ENCODE measurements at regions not wholly inside any gene's neighbourhood (a gene's known extent, or its start where the extent isn't known, plus 50 kb on each side); places are given as distances from the start of the nearest gene placed in this dataset.

DNA sequence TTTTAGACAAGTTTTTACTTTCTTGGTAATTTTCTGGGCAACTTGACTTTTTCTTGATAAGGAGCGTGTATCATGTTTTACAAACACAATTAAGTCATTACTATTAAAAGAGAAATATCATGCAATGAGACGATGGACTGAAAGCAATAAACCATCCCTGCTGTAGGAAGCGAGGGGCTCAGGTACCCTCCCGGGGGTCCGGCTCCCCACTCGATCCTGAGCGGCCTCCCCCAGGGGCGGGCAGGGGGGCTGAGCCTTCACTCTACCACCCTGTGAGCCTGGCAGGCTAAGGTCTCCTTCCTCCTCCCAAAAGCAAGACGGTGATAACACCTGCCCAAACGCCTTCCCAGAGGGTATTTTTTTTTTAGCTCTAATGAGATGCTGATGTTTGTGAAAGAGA is 51.8 kb upstream of the ADGRA1 start:
- Histone ChIP-seq H3K9me3 (no peaks in the 10 kb centered on the region), H3K27ac (no peak overlapping the region), H3K4me1 (no peaks in the 10 kb centered on the region), H3K27me3 (no peaks in the 10 kb centered on the region), H3K36me3 (no peaks in the 10 kb centered on the region), H3K4me3 (replicated peaks in 1 of 3) (no peak overlapping the region)
- DNase-seq, result no peak
- TF ChIP-seq, protein P1, sequence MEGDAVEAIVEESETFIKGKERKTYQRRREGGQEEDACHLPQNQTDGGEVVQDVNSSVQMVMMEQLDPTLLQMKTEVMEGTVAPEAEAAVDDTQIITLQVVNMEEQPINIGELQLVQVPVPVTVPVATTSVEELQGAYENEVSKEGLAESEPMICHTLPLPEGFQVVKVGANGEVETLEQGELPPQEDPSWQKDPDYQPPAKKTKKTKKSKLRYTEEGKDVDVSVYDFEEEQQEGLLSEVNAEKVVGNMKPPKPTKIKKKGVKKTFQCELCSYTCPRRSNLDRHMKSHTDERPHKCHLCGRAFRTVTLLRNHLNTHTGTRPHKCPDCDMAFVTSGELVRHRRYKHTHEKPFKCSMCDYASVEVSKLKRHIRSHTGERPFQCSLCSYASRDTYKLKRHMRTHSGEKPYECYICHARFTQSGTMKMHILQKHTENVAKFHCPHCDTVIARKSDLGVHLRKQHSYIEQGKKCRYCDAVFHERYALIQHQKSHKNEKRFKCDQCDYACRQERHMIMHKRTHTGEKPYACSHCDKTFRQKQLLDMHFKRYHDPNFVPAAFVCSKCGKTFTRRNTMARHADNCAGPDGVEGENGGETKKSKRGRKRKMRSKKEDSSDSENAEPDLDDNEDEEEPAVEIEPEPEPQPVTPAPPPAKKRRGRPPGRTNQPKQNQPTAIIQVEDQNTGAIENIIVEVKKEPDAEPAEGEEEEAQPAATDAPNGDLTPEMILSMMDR (IDR thresholded peaks at IDR 0.05), result no peak
- no peak for TF ChIP-seq POLR2A (IDR thresholded peaks at IDR 0.05)
- WGBS, 2 donors, result 51 to 58% methylated on average over 10 of the region's 10 CpGs
- intact Hi-C loops (cut with DNase I), result no loop called here

- no peak overlapping the region for H3K4me3 ChIP-seq (replicated peaks in 1 of 3)
- 68 to 69% methylated on average over 10 of the region's 10 CpGs for WGBS, 2 donors
- H3K9me3 ChIP-seq, result no peaks in the 10 kb centered on the region
- intact Hi-C loops (cut with DNase I), result no loop called here
- H3K36me3 ChIP-seq, result no peaks in the 10 kb centered on the region
- no peaks in the 10 kb centered on the region for H3K27me3 ChIP-seq
- H3K27ac ChIP-seq, result no peak overlapping the region
- no peak for TF ChIP-seq POLR2A (IDR thresholded peaks at IDR 0.05)
- TF ChIP-seq, protein P1 (IDR thresholded peaks at IDR 0.05), result no peak
- H3K4me1 ChIP-seq, result no peaks in the 10 kb centered on the region
- no peak for DNase-seq
Observed at GRCh38 chr10:133034762-133035161, 53.0 kb upstream of the ADGRA1 start.

- WGBS, 2 donors, result 76 to 83% methylated on average over 10 of the region's 10 CpGs
- Histone ChIP-seq H3K27ac (no peak overlapping the region), H3K36me3 (no peaks in the 10 kb centered on the region), H3K27me3 (no peaks in the 10 kb centered on the region), H3K4me3 (replicated peaks in 1 of 3) (no peak overlapping the region), H3K4me1 (no peaks in the 10 kb centered on the region), H3K9me3 (no peaks in the 10 kb centered on the region)
- intact Hi-C loops (cut with DNase I), result no loop called here
- no peak for TF ChIP-seq POLR2A (IDR thresholded peaks at IDR 0.05)
- TF ChIP-seq, protein P1 (IDR thresholded peaks at IDR 0.05), result no peak
- no peak for DNase-seq
Observed at GRCh38 chr10:133034092-133034491, 53.6 kb upstream of the ADGRA1 start.

GRCh38 chr10:133033742-133034048 is 54.0 kb upstream of the ADGRA1 start:
- Histone ChIP-seq H3K36me3 (no peaks in the 10 kb centered on the region), H3K4me3 (replicated peaks in 1 of 3) (no peak overlapping the region), H3K9me3 (no peaks in the 10 kb centered on the region), H3K4me1 (no peaks in the 10 kb centered on the region), H3K27ac (no peak overlapping the region), H3K27me3 (no peaks in the 10 kb centered on the region)
- WGBS, 2 donors, result 79 to 87% methylated on average over 11 of the region's 11 CpGs
- TF ChIP-seq POLR2A (IDR thresholded peaks at IDR 0.05), result no peak
- TF ChIP-seq, protein P1 (IDR thresholded peaks at IDR 0.05), result no peak
- intact Hi-C loops (cut with DNase I), result no loop called here
- no peak for DNase-seq

- intact Hi-C loops (cut with DNase I), result no loop called here
- Histone ChIP-seq H3K27ac (no peak overlapping the region), H3K4me1 (no peaks in the 10 kb centered on the region), H3K4me3 (replicated peaks in 1 of 3) (no peak overlapping the region), H3K36me3 (no peaks in the 10 kb centered on the region), H3K9me3 (no peaks in the 10 kb centered on the region), H3K27me3 (no peaks in the 10 kb centered on the region)
- TF ChIP-seq, protein P1 (IDR thresholded peaks at IDR 0.05), result no peak
- no peak for TF ChIP-seq POLR2A (IDR thresholded peaks at IDR 0.05)
- DNase-seq, result no peak
- 75 to 85% methylated on average over 18 to 20 of the region's 20 CpGs for WGBS, 2 donors
Observed at GRCh38 chr10:133032976-133033741, 54.6 kb upstream of the ADGRA1 start.
